Osteocyte (in vitro differentiated cells): ENCODE measurements at regions not wholly inside any gene's neighbourhood (a gene's known extent, or its start where the extent isn't known, plus 50 kb on each side); places are given as distances from the start of the nearest gene placed in this dataset.

Experiments used
- DNase-seq: peaks from one replicate; pipeline ENCODE4 v3.0.0; 2021; ENCODE audit warnings: mixed read lengths; ENCODE audit not compliant: unreplicated experiment; ENCODE audit errors: extremely low spot score
- H3K27ac Mint-ChIP-seq: one replicate; pipeline ENCODE4 v1.8.0; 2021; ENCODE audit warnings: mild to moderate bottlenecking, mixed read lengths; ENCODE audit not compliant: unreplicated experiment
- H3K27me3 Mint-ChIP-seq: one replicate; pipeline ENCODE4 v1.8.0; 2021; ENCODE audit warnings: mixed read lengths; ENCODE audit not compliant: unreplicated experiment
- H3K36me3 Mint-ChIP-seq: one replicate; pipeline ENCODE4 v1.8.0; 2021; ENCODE audit warnings: mixed read lengths; ENCODE audit not compliant: unreplicated experiment
- H3K4me1 Mint-ChIP-seq: one replicate; pipeline ENCODE4 v1.8.0; 2021; ENCODE audit warnings: mixed read lengths; ENCODE audit not compliant: unreplicated experiment
- H3K4me3 Mint-ChIP-seq: one replicate; pipeline ENCODE4 v1.8.0; 2021; ENCODE audit warnings: mild to moderate bottlenecking, moderate library complexity, mixed read lengths; ENCODE audit not compliant: unreplicated experiment
- H3K9me3 Mint-ChIP-seq: one replicate; pipeline ENCODE4 v1.8.0; 2021; ENCODE audit warnings: mixed read lengths; ENCODE audit not compliant: unreplicated experiment
- TF ChIP-seq, protein P1 (sequence below): fragments of 200-600 bp; sonication (generic); IDR thresholded peaks from 2 replicates; pipeline ENCODE4 v1.5.0; 2021; ENCODE audit warnings: antibody characterized with exemption, mild to moderate bottlenecking, moderate library complexity

DNA sequence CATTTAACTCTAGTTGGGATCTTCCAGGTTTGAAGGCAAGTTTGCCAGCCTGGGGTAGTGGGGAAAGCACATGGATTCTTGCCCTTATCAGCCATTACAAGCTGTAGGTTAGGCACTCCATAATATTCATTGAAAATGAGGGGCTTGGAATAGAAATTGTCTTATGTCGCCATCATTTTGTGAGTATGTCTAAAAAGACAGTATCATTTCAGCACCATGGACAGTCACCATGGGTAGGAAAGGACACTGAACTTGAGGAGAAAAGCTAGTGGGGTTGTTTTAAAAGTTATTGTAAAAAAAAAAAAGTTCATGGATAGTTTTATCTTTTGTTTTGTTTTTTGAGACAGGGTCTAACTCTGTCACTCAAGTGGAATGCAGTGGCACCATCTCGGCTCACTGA, 356.1 kb downstream of the HNRNPD start:
- no peaks in the 10 kb centered on the region for H3K27me3 Mint-ChIP-seq
- peaks cover 15% of the 10 kb centered on the region for H3K9me3 Mint-ChIP-seq
- TF ChIP-seq, protein P1, sequence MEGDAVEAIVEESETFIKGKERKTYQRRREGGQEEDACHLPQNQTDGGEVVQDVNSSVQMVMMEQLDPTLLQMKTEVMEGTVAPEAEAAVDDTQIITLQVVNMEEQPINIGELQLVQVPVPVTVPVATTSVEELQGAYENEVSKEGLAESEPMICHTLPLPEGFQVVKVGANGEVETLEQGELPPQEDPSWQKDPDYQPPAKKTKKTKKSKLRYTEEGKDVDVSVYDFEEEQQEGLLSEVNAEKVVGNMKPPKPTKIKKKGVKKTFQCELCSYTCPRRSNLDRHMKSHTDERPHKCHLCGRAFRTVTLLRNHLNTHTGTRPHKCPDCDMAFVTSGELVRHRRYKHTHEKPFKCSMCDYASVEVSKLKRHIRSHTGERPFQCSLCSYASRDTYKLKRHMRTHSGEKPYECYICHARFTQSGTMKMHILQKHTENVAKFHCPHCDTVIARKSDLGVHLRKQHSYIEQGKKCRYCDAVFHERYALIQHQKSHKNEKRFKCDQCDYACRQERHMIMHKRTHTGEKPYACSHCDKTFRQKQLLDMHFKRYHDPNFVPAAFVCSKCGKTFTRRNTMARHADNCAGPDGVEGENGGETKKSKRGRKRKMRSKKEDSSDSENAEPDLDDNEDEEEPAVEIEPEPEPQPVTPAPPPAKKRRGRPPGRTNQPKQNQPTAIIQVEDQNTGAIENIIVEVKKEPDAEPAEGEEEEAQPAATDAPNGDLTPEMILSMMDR: no peak
- H3K4me3 Mint-ChIP-seq: no peak overlapping the region
- DNase-seq: no peak
- H3K27ac Mint-ChIP-seq: no peak overlapping the region
- H3K4me1 Mint-ChIP-seq: no peaks in the 10 kb centered on the region
- H3K36me3 Mint-ChIP-seq: no peaks in the 10 kb centered on the region

DNA sequence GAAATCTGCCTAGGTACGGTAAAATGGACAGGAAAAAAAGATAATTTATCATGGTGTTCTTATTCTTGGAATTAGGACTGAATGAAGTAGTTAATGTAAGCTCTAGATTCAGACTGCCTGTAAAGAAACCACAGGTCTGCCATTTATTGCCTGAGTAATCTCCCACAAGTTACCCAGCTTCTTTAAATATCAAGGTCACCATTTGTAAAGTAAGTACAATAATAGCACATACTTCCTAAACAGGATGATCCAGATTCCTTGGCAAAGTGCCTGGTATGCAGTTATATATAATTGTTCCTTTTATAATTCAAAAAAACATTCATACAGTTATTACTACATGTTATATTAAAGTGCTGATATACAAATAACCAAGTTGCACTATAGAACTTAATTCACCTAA, 368.6 kb downstream of the HNRNPD start:
- H3K27me3 Mint-ChIP-seq: no peaks in the 10 kb centered on the region
- no peak overlapping the region for H3K4me3 Mint-ChIP-seq
- no peaks in the 10 kb centered on the region for H3K4me1 Mint-ChIP-seq
- H3K27ac Mint-ChIP-seq: no peak overlapping the region
- H3K36me3 Mint-ChIP-seq: no peaks in the 10 kb centered on the region
- DNase-seq: no peak
- TF ChIP-seq, protein P1: no peak
- no peaks in the 10 kb centered on the region for H3K9me3 Mint-ChIP-seq

DNA sequence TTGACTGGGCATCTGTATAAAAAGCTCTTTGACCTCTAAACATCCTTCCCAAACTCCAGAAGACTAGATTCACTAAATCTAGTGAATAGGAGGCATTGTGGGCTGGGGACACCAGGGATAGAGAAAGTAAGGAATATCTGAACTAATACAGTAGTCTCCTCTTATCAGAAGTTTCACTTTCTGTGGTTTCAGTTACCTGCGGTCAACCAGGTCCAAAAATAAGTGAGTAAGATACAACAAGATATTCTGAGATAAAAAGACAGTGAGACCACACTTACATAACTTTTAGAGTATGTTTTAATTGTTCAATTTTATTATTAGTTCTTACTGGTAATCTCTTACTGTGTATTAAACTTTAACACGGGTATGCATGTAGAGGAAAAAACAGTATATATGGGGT, 376.5 kb downstream of the HNRNPD start:
- H3K4me3 Mint-ChIP-seq: no peak overlapping the region
- DNase-seq: no peak
- H3K9me3 Mint-ChIP-seq: no peaks in the 10 kb centered on the region
- no peak overlapping the region for H3K27ac Mint-ChIP-seq
- H3K4me1 Mint-ChIP-seq: no peaks in the 10 kb centered on the region
- H3K36me3 Mint-ChIP-seq: no peaks in the 10 kb centered on the region
- TF ChIP-seq, protein P1: no peak
- no peaks in the 10 kb centered on the region for H3K27me3 Mint-ChIP-seq

DNA sequence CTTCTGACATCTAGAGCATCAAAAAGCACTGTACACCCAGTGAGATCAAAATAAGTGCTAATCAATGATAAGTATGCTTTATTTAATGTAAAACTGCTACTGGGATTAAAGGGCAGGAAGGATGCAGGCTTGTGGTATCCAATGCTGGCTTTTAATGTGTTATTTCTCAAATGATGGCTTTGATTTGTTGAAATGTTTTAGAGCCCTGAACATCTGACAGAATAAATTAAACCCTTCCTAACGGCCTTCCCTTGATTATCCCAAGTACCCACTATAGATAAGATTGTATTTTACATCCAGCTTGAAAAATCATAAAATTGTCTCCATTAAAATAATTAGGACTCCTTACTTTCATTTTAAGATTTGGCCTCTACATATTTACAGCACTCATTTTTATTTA, 382.9 kb downstream of the HNRNPD start:
- H3K9me3 Mint-ChIP-seq: no peaks in the 10 kb centered on the region
- H3K27me3 Mint-ChIP-seq: no peaks in the 10 kb centered on the region
- TF ChIP-seq, protein P1: no peak
- no peaks in the 10 kb centered on the region for H3K4me1 Mint-ChIP-seq
- DNase-seq: no peak
- H3K36me3 Mint-ChIP-seq: no peaks in the 10 kb centered on the region
- H3K4me3 Mint-ChIP-seq: no peak overlapping the region
- H3K27ac Mint-ChIP-seq: no peak overlapping the region

DNA sequence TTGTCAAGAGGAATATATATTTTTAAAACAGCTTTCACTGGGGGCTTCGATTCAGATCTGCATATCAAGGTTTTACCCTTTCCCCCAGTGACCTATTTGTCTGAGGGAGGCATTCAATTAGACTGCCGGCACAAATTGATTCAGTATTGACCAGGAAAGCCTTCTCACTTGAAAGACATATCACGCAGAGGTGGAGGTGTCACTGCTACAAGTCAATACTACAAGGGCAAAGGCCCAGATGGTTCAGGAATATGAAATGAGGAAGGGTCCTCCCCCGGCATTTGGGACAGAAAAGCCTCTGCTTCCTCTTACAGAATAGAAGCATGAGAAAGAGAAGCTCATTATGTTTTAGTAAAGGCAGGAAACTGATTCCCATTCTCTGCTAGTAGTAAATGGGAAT, 383.6 kb downstream of the HNRNPD start:
- TF ChIP-seq, protein P1: no peak
- no peak overlapping the region for H3K27ac Mint-ChIP-seq
- H3K4me1 Mint-ChIP-seq: no peaks in the 10 kb centered on the region
- H3K27me3 Mint-ChIP-seq: no peaks in the 10 kb centered on the region
- no peak overlapping the region for H3K4me3 Mint-ChIP-seq
- no peaks in the 10 kb centered on the region for H3K9me3 Mint-ChIP-seq
- H3K36me3 Mint-ChIP-seq: no peaks in the 10 kb centered on the region
- no peak for DNase-seq
